H1 (cell line): ENCODE measurements at regions not wholly inside any gene's neighbourhood (a gene's known extent, or its start where the extent isn't known, plus 50 kb on each side); places are given as distances from the start of the nearest gene placed in this dataset.

Experiments
- CBX5 ChIP-seq: fragments of 300-800, 300-1000 bp; sonication (generic); IDR thresholded peaks from 2 replicates; pipeline ENCODE4 v1.7.1; 2016; ENCODE audit warnings: antibody characterized with exemption, low read length, low read depth

- no peak for TF ChIP-seq CBX5
These were observed 320.8 kb downstream of the HAPSTR1 start (continued) for GRCh38 chr16:9412031-9412914.
